T-helper 1 cell treated with Interleukin-12 subunit alpha and Interleukin-12 subunit beta and Interleukin-4 antibody, amounts not matched to agents 30 ng/mL and 1 ng/mL, for 36 hours (primary cell): ENCODE measurements at regions not wholly inside any gene's neighbourhood (a gene's known extent, or its start where the extent isn't known, plus 50 kb on each side); places are given as distances from the start of the nearest gene placed in this dataset.
"Not testable (repeated sequence)": the region's sequence is repeated elsewhere in the genome, so short reads cannot be mapped to it uniquely, and the experiment has no call there.

Source experiments
- intact Hi-C: fragments of 100-400 bp; cut with micrococcal nuclease; formaldehyde crosslinking; loops from one replicate; pipeline ENCODE4 v1.15.1; 2024

GRCh38 chr2:156769802-156770201 lies 333.6 kb downstream of the GPD2 start:
- intact Hi-C loops = no loop called here

GRCh38 chr2:156778916-156779315 lies 342.7 kb downstream of the GPD2 start:
- intact Hi-C loops = no loop called here

- intact Hi-C loops = no loop called here
These were observed 343.4 kb downstream of the GPD2 start for GRCh38 chr2:156779416-156780120.

GRCh38 chr2:156781677-156782076 lies 345.5 kb downstream of the GPD2 start:
- intact Hi-C loops = not testable (repeated sequence)

- intact Hi-C loops = no loop called here
These were observed 348.0 kb downstream of the GPD2 start for GRCh38 chr2:156784020-156784701.

GRCh38 chr2:156787517-156787916 lies 351.3 kb downstream of the GPD2 start:
- intact Hi-C loops = no loop called here

- intact Hi-C loops = no loop called here
These were observed 354.3 kb downstream of the GPD2 start for GRCh38 chr2:156790343-156791037.

GRCh38 chr2:156792242-156792840 lies 356.2 kb downstream of the GPD2 start:
- intact Hi-C loops = no loop called here

- intact Hi-C loops = no loop called here
These were observed 361.7 kb downstream of the GPD2 start for GRCh38 chr2:156797832-156798231.

GRCh38 chr2:156800065-156800653 lies 364.0 kb downstream of the GPD2 start:
- intact Hi-C loops = no loop called here

GRCh38 chr2:156800781-156801361 lies 364.7 kb downstream of the GPD2 start:
- intact Hi-C loops = no loop called here

- intact Hi-C loops = no loop called here
These were observed 367.1 kb downstream of the GPD2 start for GRCh38 chr2:156803243-156803642.

GRCh38 chr2:156803967-156804366 lies 367.8 kb downstream of the GPD2 start:
- intact Hi-C loops = no loop called here

GRCh38 chr2:156810094-156810493 lies 373.9 kb downstream of the GPD2 start:
- intact Hi-C loops = no loop called here

GRCh38 chr2:156812496-156812895 lies 376.3 kb downstream of the GPD2 start:
- intact Hi-C loops = no loop called here

- intact Hi-C loops = no loop called here
These were observed 381.3 kb downstream of the GPD2 start for GRCh38 chr2:156817430-156817829.

GRCh38 chr2:156818221-156818620 lies 382.0 kb downstream of the GPD2 start:
- intact Hi-C loops = no loop called here

- intact Hi-C loops = no loop called here
These were observed 382.8 kb downstream of the GPD2 start for GRCh38 chr2:156818944-156819343.

GRCh38 chr2:156826341-156826933 lies 390.3 kb downstream of the GPD2 start:
- intact Hi-C loops = no loop called here

- intact Hi-C loops = no loop called here
These were observed 398.3 kb downstream of the GPD2 start for GRCh38 chr2:156834431-156834830.
